DND-41 (cell line): ENCODE measurements at regions not wholly inside any gene's neighbourhood (a gene's known extent, or its start where the extent isn't known, plus 50 kb on each side); places are given as distances from the start of the nearest gene placed in this dataset.

Source experiments
- ATAC-seq: fragments of 200-7000 bp; cut with Tn5 transposase; 3 replicates; pipeline ENCODE4 v1.9.1; 2021; ENCODE audit warnings: low read depth; ENCODE audit not compliant: insufficient read depth
- DNase-seq: peaks from one replicate; pipeline ENCODE4 v3.0.0-alpha.2; 2020
- H2AFZ ChIP-seq: 2 replicates; pipeline ENCODE4 v1.6.0; 2012; ENCODE audit warnings: low read depth, low read length
- H3K27ac ChIP-seq: 2 replicates; pipeline ENCODE4 v1.5.1; 2012; ENCODE audit warnings: low read length, inconsistent platforms
- H3K27me3 ChIP-seq: fragments of 200-600 bp; sonication (generic); 2 replicates; pipeline ENCODE4 v1.6.0; 2012; ENCODE audit warnings: low read length, mild to moderate bottlenecking, inconsistent platforms; ENCODE audit not compliant: insufficient read depth, poor library complexity
- H3K36me3 ChIP-seq: 2 replicates; pipeline ENCODE4 v1.5.1; 2012; ENCODE audit warnings: low read length, inconsistent platforms; ENCODE audit not compliant: insufficient read depth
- H3K4me1 ChIP-seq: 2 replicates; pipeline ENCODE4 v1.5.1; 2012; ENCODE audit warnings: mild to moderate bottlenecking, low read length; ENCODE audit not compliant: insufficient read depth
- H3K4me2 ChIP-seq: 2 replicates; pipeline ENCODE4 v1.6.0; 2012; ENCODE audit warnings: mild to moderate bottlenecking, moderate library complexity, low read length, inconsistent platforms; ENCODE audit not compliant: insufficient read depth
- H3K4me3 ChIP-seq, 2 experiments: fragments of 200-600 bp in 1 of 2; shearing (Covaris generic) in 1 of 2; 2 replicates each; pipeline ENCODE4 v1.5.1; 2012 to 2016; ENCODE audit warnings: inconsistent platforms in 2 of 2, low read length in 2 of 2, mild to moderate bottlenecking in 2 of 2, low read depth in 1 of 2, moderate library complexity in 1 of 2
- H3K79me2 ChIP-seq: 2 replicates; pipeline ENCODE4 v1.6.0; 2012; ENCODE audit warnings: low read length, inconsistent platforms; ENCODE audit not compliant: insufficient read depth
- H3K9ac ChIP-seq: 2 replicates; pipeline ENCODE4 v1.6.0; 2012; ENCODE audit warnings: low read depth, mild to moderate bottlenecking, inconsistent platforms, low read length, moderate library complexity
- H3K9me3 ChIP-seq: 2 replicates; pipeline ENCODE4 v1.5.1; 2012; ENCODE audit warnings: low read length, moderate library complexity, mild to moderate bottlenecking, inconsistent platforms; ENCODE audit not compliant: insufficient read depth, severe bottlenecking
- H4K20me1 ChIP-seq: 2 replicates; pipeline ENCODE4 v1.6.0; 2012; ENCODE audit warnings: low read length; ENCODE audit not compliant: insufficient read depth
- EZH2 ChIP-seq: IDR thresholded peaks from 3 replicates; pipeline ENCODE4 v1.6.1; 2012; ENCODE audit warnings: borderline replicate concordance, low read depth, mild to moderate bottlenecking, moderate library complexity, low read length, inconsistent platforms; ENCODE audit not compliant: severe bottlenecking
- TF ChIP-seq, protein P1 (sequence below): IDR thresholded peaks from 2 replicates; pipeline ENCODE4 v1.5.1; 2012; ENCODE audit warnings: borderline replicate concordance, low read length, moderate library complexity, mild to moderate bottlenecking; ENCODE audit not compliant: poor library complexity, severe bottlenecking; ENCODE audit errors: extremely low read depth

DNA sequence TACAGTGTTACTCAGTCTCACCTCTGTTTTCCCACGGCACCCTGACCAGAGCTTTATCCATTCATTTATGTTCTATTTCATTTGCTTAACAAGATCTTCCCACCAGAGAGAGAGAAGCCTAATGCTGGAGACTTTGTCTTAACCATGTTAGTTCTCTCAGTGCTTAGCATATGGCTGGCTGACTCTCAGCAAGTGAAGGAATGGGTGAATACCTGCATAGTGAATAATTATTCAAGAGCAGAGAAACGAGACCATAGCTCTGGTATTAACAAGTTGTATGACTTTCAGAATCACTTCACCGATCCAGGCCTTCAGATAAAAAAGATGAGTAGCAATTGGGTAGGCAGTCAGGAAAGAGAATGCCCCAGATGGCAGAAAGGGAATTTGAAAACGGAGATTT lies 686.3 kb downstream of the LIG4 start:
- ATAC-seq (no peak), DNase-seq (no peak)

DNA sequence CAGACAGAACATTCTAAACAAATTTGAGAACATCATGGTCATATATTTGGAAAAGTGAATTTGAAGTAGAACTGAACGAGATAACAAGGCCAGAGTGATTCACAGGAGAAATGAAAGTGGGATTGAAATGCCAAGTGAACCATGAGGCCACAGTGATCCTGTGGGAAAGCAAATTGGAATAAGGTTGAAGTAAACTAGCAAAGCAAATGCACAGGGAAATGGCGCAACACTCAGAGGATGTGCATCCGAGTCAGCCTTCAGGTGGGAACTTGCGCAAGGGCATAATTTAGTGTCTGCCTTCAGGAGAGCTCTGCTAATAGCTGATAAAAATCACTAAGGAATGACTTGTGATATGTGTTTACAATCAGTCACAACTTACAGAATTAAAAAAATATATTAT lies 696.6 kb downstream of the LIG4 start:
- H2AFZ ChIP-seq: no peak overlapping the region
- TF ChIP-seq EZH2: no peak
- TF ChIP-seq, protein P1, sequence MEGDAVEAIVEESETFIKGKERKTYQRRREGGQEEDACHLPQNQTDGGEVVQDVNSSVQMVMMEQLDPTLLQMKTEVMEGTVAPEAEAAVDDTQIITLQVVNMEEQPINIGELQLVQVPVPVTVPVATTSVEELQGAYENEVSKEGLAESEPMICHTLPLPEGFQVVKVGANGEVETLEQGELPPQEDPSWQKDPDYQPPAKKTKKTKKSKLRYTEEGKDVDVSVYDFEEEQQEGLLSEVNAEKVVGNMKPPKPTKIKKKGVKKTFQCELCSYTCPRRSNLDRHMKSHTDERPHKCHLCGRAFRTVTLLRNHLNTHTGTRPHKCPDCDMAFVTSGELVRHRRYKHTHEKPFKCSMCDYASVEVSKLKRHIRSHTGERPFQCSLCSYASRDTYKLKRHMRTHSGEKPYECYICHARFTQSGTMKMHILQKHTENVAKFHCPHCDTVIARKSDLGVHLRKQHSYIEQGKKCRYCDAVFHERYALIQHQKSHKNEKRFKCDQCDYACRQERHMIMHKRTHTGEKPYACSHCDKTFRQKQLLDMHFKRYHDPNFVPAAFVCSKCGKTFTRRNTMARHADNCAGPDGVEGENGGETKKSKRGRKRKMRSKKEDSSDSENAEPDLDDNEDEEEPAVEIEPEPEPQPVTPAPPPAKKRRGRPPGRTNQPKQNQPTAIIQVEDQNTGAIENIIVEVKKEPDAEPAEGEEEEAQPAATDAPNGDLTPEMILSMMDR: no peak
- DNase-seq: no peak
- H4K20me1 ChIP-seq: no peaks in the 10 kb centered on the region
- no peak overlapping the region for H3K4me3 ChIP-seq
- H3K4me2 ChIP-seq: no peak overlapping the region
- H3K9me3 ChIP-seq: no peaks in the 10 kb centered on the region
- H3K9ac ChIP-seq: no peak overlapping the region
- no peaks in the 10 kb centered on the region for H3K36me3 ChIP-seq
- no peaks in the 10 kb centered on the region for H3K79me2 ChIP-seq
- ATAC-seq: no peak
- H3K27ac ChIP-seq: no peak overlapping the region
- no peaks in the 10 kb centered on the region for H3K27me3 ChIP-seq
- H3K4me1 ChIP-seq: no peaks in the 10 kb centered on the region

More for the DNA sequence above, 686.3 kb downstream of the LIG4 start:
- no peak overlapping the region for H3K4me2 ChIP-seq
- H3K27ac ChIP-seq: no peak overlapping the region
- no peak overlapping the region for H3K9ac ChIP-seq
- H3K9me3 ChIP-seq: no peaks in the 10 kb centered on the region
- no peaks in the 10 kb centered on the region for H4K20me1 ChIP-seq
- no peak overlapping the region for H2AFZ ChIP-seq
- TF ChIP-seq, protein P1: no peak
- TF ChIP-seq EZH2: no peak
- no peaks in the 10 kb centered on the region for H3K36me3 ChIP-seq
- H3K27me3 ChIP-seq: no peaks in the 10 kb centered on the region
- H3K4me1 ChIP-seq: no peaks in the 10 kb centered on the region
- H3K79me2 ChIP-seq: no peaks in the 10 kb centered on the region
- H3K4me3 ChIP-seq: no peak overlapping the region

DNA sequence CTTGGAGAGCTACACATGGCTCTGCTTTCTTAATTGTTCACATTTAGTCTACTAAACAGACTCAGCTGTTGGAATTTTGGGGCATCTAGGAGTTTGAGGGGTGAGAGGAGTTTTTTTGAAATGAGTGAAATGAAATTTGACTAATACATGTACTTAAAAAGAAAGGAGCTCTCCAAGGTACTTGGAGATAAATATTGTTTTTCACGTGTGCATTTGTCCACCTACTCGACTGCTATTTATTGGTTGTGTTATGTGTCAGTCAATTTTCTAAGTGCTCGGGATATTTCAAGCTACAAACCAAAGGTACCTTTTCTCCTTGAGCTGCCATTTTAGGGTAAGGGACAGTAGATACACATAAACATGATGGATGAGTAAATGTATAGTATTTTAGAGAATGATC lies 697.0 kb downstream of the LIG4 start:
- Histone ChIP-seq H3K4me1 (no peaks in the 10 kb centered on the region), H3K79me2 (no peaks in the 10 kb centered on the region)

More for the DNA sequence above, 697.0 kb downstream of the LIG4 start:
- TF ChIP-seq, protein P1: no peak
- no peak for TF ChIP-seq EZH2
- Histone ChIP-seq H3K9ac (no peak overlapping the region), H3K36me3 (no peaks in the 10 kb centered on the region), H3K9me3 (no peaks in the 10 kb centered on the region), H3K27ac (no peak overlapping the region), H3K27me3 (no peaks in the 10 kb centered on the region), H3K4me3 (no peak overlapping the region), H3K4me2 (no peak overlapping the region), H2AFZ (no peak overlapping the region), H4K20me1 (no peaks in the 10 kb centered on the region)
- no peak for DNase-seq
- ATAC-seq: no peak
